Epithelial cell of proximal tubule (primary cell): ENCODE measurements at regions not wholly inside any gene's neighbourhood (a gene's known extent, or its start where the extent isn't known, plus 50 kb on each side); places are given as distances from the start of the nearest gene placed in this dataset.

Experiments
- DNase-seq: peaks from one replicate; pipeline ENCODE4 v3.0.0-alpha.2; 2011; ENCODE audit warnings: low read depth
- H3K4me3 ChIP-seq: 2 replicates; pipeline ENCODE4 v1.5.1; 2011; ENCODE audit warnings: low read depth, mild to moderate bottlenecking, low read length
- TF ChIP-seq, protein P1 (sequence below): conservative IDR thresholded peaks from 2 replicates; pipeline ENCODE4 v1.5.1; 2012; ENCODE audit warnings: low read depth, mild to moderate bottlenecking, low read length

- no peak overlapping the region for H3K4me3 ChIP-seq
- TF ChIP-seq, protein P1, sequence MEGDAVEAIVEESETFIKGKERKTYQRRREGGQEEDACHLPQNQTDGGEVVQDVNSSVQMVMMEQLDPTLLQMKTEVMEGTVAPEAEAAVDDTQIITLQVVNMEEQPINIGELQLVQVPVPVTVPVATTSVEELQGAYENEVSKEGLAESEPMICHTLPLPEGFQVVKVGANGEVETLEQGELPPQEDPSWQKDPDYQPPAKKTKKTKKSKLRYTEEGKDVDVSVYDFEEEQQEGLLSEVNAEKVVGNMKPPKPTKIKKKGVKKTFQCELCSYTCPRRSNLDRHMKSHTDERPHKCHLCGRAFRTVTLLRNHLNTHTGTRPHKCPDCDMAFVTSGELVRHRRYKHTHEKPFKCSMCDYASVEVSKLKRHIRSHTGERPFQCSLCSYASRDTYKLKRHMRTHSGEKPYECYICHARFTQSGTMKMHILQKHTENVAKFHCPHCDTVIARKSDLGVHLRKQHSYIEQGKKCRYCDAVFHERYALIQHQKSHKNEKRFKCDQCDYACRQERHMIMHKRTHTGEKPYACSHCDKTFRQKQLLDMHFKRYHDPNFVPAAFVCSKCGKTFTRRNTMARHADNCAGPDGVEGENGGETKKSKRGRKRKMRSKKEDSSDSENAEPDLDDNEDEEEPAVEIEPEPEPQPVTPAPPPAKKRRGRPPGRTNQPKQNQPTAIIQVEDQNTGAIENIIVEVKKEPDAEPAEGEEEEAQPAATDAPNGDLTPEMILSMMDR, result no peak
- DNase-seq, result no peak
Measured at GRCh38 chr3:191148131-191148530, 50.9 kb upstream of the OSTN start.

GRCh38 chr3:191143224-191143623 is 55.8 kb upstream of the OSTN start:
- DNase-seq, result no peak
- TF ChIP-seq, protein P1, result no peak

DNA sequence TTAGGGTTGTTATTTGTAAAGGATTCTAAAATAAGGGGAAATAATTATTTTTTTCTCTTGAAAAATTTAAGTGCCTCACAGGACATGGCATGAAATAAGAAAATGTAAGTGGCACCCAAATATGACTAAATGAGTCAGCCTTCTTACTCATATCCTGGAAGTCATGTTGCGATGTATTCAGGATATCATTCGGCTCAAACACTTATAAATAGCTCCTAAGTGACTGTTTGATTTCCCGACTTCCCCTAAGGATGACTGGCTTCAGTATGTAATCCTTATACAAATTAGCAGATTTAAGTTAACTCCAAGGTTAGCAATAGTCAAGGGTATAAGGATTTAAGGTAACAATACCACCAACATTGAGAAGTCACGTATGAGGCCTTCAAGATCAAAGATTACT is 57.3 kb upstream of the OSTN start:
- TF ChIP-seq, protein P1, result no peak
- H3K4me3 ChIP-seq, result no peak overlapping the region
- no peak for DNase-seq

More at GRCh38 chr3:191143224-191143623, 55.8 kb upstream of the OSTN start:
- H3K4me3 ChIP-seq, result no peak overlapping the region

DNA sequence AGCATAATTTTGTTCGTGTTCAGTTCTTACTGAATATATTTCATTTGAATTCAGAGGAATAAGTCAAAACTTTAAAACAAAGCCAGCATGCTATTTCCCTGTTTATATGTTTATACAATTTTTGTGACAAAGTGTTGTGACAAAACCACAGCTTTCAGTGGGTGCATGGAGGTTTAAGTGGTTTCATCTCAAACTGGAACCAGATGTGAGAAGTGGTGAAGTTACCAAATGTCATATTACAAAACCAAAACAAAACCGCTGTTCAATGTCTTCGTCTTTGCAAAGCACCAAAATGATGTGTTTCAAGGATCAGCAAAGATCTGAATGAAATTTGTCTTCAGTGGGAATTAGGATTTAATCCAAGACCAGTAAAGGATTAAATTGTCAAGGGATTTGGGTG is 59.3 kb upstream of the OSTN start:
- TF ChIP-seq, protein P1, result no peak

GRCh38 chr3:191138937-191139336 is 60.1 kb upstream of the OSTN start:
- no peak for DNase-seq
- TF ChIP-seq, protein P1, result no peak

More for the DNA sequence above, 59.3 kb upstream of the OSTN start:
- no peak overlapping the region for H3K4me3 ChIP-seq
- DNase-seq, result no peak

DNA sequence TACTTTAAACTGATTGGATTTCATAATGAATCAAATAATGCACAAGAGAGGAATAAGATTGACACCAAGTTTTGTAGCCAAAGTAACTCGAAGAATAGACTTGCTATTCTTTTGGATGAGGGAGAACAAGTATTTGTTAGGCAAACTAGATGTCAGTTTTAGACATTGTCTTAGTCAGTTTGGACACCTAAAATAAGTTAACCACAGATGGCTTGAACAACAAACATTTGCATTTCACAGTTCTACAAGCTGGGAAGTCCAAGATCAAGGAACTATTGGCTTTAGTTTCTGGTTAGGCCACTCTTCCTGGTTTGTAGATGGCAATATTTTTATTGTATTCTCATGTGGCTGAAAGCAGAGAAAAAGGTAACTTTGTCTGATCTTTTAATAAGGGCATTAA is 61.3 kb upstream of the OSTN start:
- TF ChIP-seq, protein P1, result no peak
- no peak for DNase-seq
- H3K4me3 ChIP-seq, result no peak overlapping the region

More at GRCh38 chr3:191138937-191139336, 60.1 kb upstream of the OSTN start:
- no peak overlapping the region for H3K4me3 ChIP-seq

- no peak overlapping the region for H3K4me3 ChIP-seq
- no peak for DNase-seq
- TF ChIP-seq, protein P1, result peak; percentile 59
Measured at GRCh38 chr3:191136347-191136746, 62.7 kb upstream of the OSTN start.
